H1 (cell line): ENCODE measurements at regions not wholly inside any gene's neighbourhood (a gene's known extent, or its start where the extent isn't known, plus 50 kb on each side); places are given as distances from the start of the nearest gene placed in this dataset.
A peak's percentile ranks its signal among the peaks of the same experiment; 100 is the strongest.

Experiments used
- BCL11A ChIP-seq, 2 experiments: IDR thresholded peaks; one replicate each; pipeline ENCODE4 v1.6.1; 2011; ENCODE audit warnings: low read depth in 2 of 2, low read length in 2 of 2, mild to moderate bottlenecking in 2 of 2
- MAFK ChIP-seq: IDR thresholded peaks from 2 replicates; pipeline ENCODE4 v1.6.1; 2012; ENCODE audit warnings: low read depth, mild to moderate bottlenecking, improper control_type of control experiment, low read length
- SP1 ChIP-seq: IDR thresholded peaks from 2 replicates; pipeline ENCODE4 v1.6.1; 2011; ENCODE audit warnings: low read depth, low read length
- TAF1 ChIP-seq: IDR thresholded peaks from 2 replicates; pipeline ENCODE4 v1.6.1; 2011; ENCODE audit warnings: mild to moderate bottlenecking, low read depth, low read length
- USF2 ChIP-seq: IDR thresholded peaks from 2 replicates; pipeline ENCODE4 v1.6.1; 2011; ENCODE audit warnings: low read length, improper control_type of control experiment

GRCh38 chr11:105219269-105219668, 79.7 kb upstream of the CARD18 start (continued):
- TF ChIP-seq SP1: no peak
- TF ChIP-seq BCL11A (IDR thresholded peaks at IDR 0.05; ENCODE audit: low read depth in 2 of 2, low read length in 2 of 2): no peak
- no peak for TF ChIP-seq TAF1
- no peak for TF ChIP-seq MAFK
- TF ChIP-seq USF2: peak; percentile 68
